GM18868 (cell line): ENCODE measurements at regions not wholly inside any gene's neighbourhood (a gene's known extent, or its start where the extent isn't known, plus 50 kb on each side); places are given as distances from the start of the nearest gene placed in this dataset.

Experiments
- ATAC-seq: cut with Tn5 transposase; IDR thresholded peaks from one replicate; pipeline ENCODE4 v1.9.1; 2021; ENCODE audit warnings: mild to moderate bottlenecking, moderate library complexity; ENCODE audit not compliant: unreplicated experiment

DNA sequence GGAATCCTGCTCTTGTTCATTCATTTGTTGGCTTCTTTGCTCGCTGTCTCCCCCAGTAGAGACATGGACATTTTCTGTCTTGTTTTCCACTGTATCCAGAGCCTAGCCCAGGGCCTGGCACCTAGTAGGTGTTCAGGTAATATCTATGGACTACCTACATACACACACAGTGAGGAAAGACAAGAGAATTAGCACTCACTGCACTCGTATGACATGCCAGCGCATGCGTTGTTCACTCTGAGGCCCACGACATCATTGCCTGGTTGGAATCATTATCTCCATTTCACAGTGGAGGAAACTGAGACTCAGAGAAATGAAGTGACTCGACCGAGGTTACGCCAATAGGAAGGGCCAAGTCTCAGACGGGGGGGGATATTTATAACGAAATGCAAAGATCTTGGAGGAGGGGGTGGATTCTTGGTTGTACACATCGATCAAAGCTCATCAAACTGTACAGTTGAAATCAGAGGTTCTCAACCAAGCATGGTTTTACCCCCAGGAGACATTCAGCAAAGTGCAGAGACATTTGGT, 140.1 kb upstream of the PTPN1 start:
- no peak for ATAC-seq

DNA sequence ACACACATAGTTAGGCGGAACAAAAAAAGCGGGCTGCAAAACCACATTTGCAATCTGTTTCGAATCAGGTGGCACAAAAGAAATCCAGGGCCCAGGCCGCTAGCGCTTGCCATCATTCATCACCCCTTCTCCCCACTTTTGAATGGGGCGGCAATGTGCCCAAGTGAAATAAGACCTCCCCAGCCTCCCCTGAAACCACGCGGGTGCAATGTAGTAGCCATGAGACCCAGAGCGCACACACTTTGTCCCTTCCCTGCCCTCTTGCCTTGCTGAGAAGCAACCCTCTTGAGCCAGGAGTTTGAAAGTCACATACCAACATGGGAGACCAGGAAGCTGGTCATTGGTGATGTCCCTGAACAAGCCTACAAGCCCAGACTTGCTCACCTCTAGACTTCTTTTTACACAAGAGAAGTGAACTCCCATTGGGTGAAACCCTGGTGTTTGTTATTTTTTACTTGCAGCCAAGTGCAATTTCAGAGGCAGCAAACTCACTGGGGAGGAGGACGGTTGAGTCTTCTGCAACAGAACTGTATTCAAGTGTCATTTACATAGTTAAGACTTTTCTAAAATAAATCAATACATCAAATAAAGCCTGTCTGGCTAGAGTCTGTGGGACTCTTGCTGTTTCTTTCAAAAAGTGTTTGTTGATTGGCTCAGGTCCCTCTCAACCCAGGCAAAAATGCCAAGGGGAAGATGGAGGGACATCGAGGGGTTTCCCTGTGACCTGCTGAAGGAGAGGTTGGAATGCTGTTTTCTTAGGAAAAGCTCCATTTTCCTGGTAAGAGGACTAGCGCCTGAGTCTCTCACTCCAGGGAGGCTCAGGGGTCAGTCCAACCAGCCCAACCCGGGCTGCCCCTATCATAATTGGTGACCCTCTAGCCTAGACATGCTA, 138.1 kb upstream of the PTPN1 start:
- ATAC-seq = no peak

DNA sequence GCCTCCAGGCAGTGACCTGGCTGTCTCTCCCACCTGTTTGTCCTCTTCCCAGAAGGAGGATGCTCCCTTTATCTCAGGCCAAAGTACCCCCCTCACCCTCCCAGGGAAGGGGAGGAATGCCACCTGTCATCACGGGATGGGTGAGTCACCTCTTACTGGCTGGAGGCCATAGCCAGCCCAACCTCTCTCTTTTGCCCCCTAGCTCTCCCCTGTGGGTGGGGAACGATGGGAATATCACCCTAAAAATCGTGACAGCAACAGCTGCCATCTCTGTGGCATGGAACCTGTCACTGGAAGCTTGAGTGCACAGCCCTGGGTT, 137.5 kb upstream of the PTPN1 start:
- ATAC-seq = no peak

DNA sequence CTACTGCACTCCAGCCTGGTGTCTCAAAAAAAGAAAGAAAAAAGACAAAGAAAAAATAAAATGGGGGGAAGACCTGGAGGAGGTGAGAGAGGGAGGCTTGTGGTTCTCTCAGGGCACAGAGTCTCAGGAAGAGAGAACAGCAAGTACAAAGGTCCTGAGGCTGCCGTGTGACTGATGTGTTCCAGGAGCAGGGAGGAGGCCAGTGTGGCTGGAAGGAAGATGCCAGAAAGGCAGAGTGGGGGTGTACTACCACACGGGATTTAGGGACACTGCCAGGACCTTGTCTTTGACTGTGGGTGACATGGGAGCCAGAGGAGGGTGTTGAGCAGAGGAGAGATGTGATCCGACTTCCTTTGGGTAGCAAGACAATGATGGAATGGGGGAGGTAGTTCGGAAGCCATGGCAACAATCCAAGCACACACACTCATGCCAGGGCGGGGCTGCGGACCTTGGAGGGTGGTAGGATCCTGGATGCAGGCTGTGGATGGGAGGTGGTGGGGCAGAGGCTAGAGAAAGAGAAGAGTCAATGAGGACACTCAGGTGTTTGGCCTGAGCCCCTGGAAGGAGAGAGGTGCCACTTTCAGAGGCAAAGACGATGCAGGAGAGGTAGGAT, 136.4 kb upstream of the PTPN1 start:
- ATAC-seq = no peak

DNA sequence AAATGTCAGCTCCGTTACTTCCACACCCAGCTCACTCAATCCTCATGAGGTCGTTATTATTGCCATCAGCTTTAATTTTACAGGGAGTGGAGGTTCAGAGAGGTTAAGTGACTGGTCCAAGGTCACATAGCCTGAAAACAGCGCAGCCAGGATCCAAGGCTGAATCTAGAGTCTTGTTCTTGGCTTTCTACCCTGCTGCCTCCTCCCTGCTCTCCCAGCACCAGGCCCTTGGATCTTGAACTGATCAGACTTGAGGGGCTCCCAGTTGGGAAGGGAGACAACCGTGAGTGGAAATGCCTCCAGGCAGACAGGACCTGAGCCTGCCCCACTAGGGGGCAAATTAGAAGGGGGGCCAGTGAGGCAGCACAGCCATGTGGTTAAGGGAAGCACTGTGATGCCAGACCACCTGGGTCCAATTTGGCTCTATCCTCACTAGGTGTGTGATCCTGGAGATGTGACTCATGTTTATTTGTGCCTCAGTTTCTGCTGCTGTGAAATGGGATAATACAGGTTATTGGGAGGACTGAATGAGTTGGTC, 135.6 kb upstream of the PTPN1 start:
- no peak for ATAC-seq

DNA sequence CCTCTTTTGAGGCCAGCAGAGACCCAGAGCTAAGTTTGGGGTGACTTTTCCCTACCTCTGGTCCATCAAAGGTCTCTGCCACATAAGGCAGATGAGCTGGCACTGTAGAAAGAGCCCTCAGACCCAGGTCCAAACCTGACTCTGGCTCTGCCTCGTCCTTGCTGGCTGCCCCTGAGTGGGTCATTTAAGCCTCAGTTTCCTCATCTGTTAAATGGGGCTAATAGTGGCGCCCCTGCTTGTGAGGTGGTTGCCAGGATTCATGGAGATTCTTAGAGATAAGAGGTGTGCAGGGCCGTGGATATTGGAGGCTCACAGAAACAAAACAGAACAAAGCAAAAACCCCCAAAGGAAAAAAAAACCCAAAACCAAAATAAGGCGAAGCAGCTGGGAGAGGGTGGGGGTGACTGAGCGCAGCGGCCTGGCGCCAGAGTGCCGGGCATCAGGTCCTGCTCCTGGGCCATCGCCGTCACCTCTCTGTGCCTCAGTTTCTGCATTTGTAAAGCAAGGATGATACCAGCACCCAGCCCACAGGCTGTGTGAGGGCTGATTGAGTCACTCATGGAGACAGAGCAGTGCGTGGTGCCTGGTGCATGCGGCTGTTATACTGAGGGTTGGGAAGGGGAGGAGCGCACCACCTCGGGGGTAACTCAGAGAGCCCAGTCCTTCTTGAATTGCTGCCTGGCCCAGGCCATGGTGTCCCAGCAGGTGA, 133.8 kb upstream of the PTPN1 start:
- no peak for ATAC-seq

DNA sequence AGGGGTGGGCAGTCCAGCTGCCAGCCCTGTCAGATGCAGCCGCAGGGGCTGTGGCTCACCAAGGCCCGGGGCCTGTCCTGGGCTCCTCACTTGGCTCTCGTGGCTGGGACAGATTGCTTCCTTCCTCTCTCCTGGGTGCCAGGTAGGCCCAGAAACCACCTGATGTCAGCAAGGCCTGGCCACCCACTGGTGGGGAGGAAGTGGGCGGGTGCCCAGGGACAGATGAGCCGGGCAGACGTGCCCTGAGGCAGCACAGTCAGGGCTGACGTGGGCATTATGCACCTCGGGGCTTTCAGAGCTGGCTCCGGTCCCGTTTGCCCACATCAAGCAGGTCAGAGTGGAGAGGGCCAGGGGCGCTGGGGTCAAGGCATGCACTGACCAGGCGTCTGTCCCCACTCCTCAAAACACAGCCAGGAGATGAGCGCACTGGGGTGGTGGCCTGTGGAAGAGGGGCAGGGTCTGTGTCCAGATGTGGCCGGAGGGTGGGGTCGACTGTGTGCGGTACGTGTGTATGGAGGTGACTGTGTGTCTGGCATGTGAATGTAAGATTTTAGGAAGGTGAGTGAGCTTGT, 133.2 kb upstream of the PTPN1 start:
- no peak for ATAC-seq

DNA sequence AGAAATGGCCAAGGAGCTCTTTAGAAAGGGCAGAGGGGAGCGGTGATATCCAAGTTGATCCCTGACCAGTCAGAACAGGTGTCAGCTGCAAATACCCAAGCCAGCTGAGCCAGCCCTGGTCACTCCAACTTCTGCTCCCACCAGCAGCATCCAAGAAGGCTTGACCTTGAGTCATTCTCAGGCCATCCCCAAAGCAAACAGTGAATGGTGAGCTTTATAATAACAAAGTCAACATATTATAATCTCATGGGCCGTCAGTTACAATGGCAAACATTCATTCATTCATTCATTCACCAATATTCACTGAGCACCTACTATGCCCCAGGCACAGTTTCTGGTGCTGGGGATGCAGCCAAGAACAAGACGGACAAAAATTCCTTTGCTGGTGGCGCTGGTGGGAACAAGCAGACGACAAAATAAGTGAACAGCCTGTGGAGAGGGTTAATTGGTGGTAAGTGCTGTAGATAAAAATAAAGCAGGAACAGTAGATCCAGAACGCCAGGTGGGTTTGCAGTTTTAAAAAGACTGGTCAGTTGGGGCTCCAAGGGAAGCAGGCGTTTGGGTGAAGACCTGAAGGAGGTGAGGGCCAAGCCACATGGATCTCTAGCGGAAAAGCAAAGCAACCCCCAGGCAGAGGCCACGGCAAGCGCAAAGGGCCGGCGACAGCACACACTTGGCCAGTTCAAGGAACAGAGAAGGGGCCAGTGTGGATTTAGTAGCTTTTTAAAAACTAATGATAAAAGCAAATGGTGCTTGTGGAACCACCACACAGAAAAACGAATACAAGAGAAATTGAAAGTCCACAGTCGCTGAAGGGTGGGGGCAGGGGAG, 131.8 kb upstream of the PTPN1 start:
- no peak for ATAC-seq

DNA sequence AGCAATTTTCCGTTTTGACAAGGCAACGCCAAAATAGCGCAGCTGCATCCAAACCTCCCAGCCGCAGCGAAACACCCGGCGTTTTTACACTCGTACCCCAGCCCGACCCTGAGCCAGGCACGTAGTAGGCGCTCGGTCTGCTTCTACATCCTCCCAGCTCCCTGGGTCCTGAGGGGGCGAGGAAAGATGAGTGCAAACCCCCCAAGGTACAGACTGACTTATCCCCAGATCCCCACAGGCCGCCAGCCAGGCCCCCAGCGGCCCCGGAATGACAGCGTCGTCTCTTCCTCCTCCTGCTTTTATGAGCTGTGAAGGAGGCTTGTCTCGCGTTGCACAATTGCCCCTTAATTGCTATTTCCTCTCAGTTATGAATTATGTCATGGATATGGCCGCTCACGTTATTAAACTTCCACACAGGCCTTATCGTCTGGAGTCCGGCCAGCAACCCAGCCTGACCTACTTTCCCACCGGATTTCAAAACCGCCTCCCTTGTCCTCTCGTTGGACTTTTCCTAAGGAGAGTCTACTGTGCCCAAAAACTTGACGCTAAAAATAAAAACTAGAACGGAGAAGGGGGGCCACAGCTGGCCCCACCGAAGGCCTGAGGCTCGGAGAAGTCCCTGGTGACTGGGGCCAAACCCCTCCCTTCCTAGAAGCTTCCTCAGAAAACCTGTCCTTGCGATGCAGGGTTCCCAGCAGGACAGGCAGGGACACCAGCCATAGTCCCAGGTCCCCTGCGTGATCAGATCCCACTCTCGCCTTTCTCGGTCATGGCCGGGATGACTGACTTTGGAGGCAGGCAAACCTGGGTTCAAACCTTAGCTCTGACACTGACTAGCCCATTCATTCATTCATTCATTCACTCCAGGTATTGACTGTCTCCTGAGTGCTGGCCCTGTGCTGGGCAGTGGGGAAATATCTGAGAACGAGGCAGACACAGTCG, 130.9 kb upstream of the PTPN1 start:
- no peak for ATAC-seq

DNA sequence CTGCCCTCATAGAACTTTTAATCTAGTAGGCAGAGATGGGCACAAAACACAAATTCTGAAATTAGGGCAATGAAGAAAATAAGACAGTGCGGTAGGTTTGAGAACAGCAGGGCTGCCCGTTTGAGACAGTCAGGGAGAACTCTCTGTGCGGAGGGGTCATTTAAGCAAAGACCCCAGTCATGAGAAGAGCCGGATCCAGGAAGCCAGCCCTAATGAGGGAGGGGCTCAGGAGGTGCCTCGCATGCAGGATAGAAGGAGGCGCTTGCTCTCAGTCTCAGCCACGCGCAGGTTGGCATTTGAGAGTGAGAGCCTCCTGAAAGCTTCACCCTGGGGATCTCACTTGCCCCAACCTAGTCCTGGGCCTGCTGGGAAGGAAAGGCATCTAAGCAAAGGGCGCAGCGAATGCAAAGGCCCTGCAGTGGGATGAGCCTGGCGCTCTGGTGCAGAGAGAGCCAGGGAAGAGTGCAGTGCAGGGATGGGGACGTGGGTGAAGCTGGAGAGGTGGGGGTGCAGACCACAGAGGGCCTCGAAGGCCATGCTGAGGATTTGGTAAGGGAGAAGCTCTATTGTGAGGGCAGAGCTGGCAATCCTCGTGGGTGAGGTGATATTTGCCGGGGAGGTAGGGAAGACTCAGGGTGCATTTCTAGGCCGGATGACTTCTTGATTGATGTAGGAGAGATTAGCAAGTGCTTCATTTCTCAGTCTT, 130.0 kb upstream of the PTPN1 start:
- no peak for ATAC-seq

DNA sequence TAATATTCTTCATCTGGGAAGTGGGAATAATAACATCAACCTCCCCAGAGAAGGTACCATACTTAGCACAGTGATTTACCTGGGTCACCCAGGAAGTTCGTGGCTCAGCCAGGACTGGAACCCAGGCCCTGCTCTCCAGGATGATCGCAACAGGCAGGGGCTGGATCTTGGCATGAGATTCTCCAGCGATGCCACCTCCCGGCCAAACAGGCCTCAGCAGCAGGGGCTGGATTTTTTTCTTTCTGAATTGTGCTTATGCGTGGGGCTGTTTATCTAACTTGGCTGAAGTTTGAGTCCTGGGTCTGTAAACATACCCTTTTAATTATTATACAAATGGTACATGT, 129.5 kb upstream of the PTPN1 start:
- ATAC-seq = no peak

DNA sequence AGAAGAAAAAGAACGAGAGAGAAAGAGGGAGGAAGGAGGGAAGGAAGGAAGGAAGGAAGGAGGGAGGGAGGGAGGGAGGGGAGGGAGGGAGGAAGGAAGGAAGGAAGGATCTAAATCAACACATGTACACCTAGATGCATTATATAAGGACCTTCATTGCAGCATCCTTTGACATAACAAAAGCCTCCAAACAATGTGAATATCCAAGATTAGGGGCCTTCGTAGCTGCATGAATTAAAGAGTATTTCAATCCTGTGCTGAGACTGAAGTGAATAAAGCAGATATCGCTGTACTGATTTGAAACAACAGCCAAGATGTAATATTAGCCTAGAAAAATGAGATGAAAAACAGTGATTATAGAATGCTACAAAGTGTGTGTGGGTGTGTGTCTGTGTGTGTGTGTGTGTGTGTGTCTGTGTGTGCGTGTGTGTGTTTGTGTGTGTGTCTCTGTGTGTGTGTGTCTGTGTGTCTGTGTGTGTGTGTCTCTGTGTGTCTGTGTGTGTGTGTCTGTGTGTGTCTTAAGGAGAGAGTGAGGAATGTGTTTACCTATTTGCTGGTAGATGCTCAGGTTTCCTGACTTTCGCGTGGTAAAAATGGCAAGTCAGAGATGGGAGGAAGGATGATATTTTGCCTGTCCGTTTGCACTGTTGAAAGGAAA, 129.0 kb upstream of the PTPN1 start:
- no peak for ATAC-seq

DNA sequence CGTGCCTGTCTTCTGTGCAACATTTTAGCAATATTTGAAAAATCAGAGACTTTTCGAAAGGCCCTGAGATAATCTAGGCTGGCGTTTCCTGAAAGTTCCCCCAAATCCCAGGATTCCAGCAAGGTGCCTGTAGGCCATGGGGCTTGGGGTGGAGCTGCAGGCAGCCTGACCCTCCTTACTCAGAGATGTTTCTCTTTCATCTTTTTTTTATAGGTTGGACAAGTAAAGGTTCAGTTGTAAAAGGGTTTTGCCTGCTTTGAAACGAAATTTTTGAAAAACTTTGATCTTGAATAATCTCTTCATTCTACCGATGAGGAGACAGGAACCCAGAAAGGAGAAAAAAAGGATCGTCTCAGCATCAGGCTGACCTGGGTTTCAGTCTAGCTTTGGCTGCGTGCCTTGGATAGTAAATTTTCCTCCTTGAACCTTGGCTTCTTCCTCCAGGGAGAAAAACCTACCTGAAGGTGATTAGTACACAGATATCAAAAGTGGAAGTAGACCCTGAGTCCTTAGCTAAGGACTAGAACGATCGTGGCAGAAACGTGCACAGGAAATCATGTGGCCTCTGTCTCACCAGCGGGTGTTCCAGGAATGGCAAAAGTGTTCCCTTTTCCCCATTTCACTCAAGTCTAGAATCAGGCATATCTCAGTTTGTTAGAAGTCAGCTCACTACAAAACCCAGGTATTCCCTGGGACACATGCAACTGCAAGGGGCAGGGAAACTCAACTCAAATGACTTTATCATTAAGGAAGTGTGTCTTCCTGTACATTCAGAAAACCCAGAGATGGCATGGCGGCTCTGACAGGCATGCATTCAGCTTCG, 128.2 kb upstream of the PTPN1 start:
- peak; percentile 48 for ATAC-seq

DNA sequence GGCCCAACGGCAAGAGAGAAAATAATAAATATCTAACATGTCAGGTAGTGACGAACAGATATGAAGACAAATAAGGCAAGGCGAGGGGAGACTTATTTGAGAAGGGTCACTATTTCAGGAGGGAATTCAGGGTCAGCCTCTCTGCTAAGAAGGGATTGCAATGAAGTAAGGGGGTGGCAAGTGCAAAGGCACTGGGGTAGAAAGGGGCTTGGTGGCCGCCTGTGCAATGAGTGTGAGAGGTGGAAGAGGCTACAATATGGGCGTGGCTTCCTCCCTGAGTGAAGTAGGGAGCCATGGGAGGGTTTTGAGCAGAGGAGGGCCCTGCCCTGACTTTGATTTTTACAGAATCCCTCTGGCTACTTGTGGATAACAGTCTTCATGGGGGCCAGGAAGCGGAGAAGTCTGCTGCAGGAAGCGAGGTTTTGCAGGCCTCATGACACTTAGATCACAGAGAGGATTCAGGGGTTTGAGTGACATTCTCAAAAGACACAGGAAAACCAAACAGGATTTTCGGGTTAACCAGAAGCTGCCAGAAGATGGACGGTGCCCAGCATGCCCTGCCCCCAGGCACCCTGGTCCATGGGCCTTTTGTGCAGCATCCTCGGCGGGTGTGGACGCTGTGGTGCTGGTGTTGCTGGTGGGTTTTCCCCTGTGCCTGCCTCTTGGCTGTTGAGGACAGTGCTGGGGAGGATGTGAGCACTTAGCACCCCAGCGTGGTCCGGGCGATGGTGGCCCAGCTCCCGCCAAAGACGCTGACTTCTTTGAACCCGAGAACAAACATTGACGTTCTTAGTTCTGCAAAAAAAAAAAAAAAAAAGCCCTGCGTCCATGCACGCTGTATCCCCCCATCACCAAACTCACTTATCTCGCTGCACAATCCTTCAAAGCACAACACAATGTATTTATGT, 124.2 kb upstream of the PTPN1 start:
- ATAC-seq = no peak

DNA sequence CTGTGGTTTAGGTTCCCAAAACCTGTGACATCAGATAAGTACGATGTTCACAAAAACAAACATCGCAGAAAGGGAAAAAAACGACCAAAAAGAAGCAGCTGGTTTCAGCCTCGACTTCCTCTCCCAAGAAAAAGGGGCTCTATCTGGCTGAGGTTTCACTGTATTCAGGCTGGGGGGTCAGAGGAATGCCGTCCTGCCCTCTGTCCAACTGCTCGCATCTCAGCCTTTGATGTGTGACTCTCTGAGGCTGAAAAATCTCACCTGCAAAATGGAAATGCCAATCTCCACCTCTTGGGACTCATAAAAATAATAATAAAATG, 123.6 kb upstream of the PTPN1 start:
- ATAC-seq = no peak

DNA sequence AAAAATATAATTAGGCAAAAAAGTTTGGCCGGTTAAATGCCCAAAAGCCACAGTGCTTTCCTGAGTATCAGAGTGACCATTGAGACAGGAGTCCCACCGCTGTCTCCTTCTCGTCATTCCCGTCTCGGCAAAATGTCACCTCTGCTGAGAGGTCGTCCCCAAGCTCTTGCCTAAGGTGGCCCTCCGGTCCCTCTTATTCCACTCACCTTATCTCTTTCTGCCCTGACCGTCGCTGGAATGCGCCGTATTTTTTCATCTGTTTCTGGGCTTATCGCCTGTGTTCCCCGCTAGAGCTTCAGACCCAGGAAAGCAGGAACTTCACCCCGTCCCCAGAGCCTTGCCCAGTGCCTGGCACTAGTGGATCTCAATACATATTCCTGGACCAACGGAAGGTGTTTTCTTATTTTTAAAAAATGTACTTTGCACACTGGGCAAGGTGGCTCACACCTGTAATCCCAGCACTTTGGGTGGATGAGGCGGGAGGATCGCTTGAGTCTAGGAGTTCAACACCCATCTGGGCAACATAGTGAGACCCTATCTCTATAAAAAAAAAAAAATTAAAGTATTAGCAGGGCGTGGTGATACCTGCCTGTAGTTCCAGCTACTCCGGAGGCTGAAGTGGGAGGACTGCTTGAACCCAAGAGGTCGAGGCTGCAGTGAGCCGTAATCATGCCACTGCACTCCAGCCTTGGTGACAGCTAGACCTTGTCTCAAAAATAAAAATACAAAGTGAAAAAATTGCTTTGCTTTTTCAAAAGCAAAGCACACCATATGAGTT, 122.8 kb upstream of the PTPN1 start:
- no peak for ATAC-seq
